EL (cell line): ENCODE measurements at regions not wholly inside any gene's neighbourhood (a gene's known extent, or its start where the extent isn't known, plus 50 kb on each side); places are given as distances from the start of the nearest gene placed in this dataset.
A peak's percentile ranks its signal among the peaks of the same experiment; 100 is the strongest.

Source experiments
- DNase-seq: peaks from one replicate; pipeline ENCODE4 v3.0.0-alpha.2; 2016

DNA sequence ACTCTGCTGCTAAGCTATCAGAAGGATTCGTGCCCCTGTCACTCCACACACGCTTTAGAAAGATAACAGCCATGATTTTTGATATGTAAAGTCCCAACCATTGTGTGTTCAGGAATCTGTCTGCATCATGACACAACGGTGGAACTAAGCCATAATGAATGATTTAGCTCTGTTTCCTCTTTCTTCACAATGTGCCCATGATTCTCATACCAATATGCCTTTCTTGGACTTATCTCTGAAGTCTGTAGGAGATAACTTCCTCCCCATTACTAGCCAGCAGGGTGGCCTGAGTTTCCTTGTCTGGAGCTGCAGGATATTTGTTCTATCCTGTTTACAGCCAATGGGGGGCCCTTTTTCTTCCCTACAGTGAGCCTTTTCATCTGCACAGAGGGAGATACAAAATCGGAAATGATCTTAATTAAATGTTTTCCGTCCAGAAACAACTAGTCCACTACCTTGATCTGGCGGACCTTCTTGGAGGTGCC is 511.7 kb downstream of the USP25 start:
- DNase-seq: no peak

DNA sequence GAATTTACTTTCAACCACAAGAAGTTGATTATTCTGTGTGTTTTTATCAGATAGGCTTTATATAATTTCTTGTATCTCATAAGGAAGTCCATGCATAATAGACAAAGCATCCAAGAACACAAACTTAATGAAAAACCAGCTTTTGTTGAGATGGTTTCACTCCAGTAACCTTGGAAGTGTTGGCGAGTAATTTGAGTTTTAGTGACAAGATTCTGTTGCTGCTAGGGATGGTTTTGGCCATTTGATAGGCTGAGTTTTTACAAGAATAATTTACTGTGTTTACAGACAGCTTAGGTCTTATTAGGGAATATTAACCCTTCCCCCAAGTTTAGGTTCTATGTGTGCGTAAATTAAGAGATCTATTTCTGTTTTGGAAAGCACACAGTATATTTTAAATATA is 513.6 kb downstream of the USP25 start:
- DNase-seq: no peak

DNA sequence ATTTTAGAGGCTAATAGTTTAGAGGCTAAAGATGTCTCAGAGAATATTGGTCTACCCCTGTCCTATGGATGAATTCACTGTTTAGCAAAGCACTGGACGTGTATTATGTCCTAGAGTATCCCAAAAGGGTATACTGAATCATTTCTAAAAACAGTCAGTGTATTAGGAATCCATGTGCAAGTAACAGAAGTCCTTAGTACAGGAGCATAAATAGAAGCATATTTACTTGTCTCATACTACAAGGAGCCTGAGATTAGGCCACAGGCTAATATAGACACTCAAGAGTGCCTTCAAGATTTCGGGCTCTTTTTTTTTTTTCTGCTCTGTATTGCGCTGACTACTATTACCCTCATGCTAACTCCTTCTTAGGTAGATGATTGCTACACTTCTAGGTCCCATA is 518.9 kb downstream of the USP25 start:
- DNase-seq: no peak

DNA sequence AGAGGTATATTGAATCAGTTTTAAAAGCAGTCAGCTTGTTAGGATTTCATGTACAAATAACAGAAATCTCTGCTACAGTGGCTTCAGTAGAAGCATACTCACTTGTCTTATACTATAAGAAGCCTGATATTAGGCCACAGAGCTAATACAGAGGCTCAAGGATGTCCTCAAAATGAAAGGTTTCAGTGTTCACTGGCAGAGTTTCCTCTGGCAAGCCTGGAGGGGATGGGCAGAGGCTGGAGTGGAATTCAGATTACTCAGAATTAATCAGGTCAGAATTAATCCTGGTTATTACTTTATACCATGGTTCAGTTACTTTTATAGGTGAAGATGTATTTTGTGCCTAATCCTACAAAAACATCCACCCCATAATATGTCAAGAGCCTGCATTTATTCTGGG is 520.5 kb downstream of the USP25 start:
- DNase-seq: no peak

DNA sequence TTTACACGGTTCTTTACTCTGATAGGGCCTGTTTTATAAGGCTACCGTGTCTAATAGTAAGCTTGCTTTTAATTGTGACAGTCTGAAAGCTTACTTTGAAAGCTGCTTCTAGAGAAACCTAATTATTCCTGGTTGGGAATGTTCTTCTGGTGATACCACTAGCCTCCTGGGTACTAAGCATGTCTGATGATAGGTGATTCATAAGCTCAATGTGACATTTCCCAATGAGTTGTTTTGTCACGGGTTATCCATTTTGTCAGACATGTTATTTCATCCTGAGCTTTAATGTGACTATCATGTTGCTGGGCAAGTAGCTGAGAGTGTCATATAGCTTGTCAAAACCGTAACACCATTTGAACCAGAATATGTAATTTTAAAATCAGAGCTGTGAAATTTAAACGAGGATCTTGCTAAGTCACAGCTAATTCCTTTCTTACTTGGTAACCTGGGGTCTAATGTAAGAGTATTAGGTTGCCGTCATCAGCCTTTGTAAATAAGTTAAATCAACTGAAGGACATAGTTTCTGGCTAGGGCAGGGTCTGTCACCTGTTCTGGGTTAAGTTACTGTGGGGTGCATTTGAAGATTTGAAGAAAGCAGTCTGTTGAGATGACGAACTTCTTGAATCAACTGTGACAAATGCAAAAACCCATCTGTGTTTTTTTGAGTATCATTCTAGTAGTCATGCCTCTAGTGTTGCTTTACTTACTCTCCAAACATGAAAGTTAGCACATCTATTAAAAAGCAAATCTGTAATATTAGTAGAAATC is 529.2 kb downstream of the USP25 start:
- DNase-seq: no peak

DNA sequence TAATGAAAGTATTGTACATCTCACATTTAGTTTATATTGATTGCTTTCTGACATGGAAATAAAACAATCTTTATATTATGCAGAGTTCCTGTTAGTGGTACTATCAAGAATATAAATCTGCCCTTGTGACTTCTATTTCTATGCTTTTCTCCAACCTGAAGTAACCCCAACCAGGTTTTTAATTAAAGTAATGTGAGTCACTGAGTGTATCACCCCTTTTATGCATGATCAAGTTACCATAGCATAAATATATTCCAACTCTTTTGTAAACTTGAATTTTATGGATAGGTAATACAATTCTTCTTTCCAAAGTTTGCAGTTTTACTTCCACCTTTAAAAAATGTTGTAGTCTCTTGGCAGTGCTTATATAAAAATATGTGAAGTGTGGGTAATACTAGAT is 532.3 kb downstream of the USP25 start:
- DNase-seq: no peak

DNA sequence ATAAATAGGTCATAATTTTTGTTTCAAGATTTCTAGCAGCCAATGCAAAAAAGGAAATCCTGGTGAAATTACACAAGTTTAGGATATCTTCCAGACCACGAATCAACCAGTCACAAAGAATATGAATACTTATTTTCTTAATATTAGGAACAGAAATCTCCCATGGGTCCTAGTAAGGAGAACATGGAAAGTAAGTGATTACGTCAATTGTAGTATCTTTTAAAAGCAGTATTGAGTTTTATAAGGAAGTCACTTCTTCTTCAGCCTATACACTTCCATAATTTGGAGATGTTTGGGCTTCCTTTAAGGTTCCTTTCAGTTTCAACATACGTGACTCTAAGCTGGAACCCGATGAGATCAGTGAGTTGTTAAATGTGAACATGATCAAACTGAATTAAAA is 534.5 kb downstream of the USP25 start:
- DNase-seq: no peak

DNA sequence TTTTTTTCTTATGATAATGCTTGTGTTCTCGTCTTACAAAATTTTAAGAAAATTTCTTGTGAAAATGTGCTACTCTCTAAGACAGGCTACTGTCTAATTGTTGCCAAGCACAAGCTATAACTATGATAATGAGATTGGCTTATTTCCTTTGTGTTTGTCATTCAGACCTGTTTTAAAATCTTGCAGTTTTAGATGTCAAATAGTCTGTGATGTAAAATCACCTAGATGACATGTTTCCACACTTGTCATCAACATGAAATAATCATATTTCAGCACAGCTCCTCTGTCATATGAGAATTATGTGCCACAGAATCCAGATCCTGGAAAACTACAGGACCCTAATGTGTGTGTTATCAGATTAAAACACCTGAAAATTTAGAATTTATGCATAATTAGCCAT is 539.7 kb downstream of the USP25 start:
- no peak for DNase-seq

DNA sequence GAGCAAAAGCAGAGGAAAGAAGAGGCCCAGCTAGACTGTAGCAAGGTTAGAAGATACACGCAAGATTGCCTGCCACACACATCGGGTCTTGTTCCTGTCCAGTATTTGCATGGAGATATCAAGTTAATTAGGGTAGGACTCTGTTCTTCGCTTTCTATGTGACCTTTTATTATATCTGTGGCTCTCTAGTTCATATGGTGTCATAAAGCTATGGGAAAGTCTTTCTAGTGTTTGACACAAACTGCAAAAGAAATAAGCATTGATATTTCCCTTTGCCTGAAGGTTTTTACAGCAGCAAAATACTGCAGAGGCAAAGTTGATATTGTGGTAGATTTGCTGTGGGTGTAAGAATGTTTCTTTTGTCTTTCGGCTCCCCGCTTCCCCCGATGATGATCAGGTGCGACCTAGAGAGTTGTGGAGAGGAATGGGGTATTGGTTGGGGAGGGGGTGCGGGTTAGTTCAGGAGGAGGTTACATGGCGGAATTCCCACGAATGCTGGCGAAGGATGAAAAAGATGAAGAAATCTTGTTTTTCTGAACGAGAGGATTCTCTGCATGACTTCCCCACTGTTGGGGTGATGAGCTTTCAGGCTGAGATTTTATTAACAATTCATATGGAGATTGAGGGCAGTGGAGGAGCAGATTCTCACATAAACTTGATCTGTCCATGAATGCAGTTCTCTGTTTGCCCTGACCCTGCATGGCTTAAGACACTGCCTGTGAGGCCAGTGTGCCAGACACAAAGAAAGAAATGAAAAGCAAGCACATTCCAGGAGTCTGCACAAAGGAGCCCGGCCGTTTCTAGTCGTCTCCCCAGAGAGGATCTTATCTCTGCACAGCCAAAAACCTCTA is 550.2 kb downstream of the USP25 start:
- DNase-seq: peak; percentile 35

DNA sequence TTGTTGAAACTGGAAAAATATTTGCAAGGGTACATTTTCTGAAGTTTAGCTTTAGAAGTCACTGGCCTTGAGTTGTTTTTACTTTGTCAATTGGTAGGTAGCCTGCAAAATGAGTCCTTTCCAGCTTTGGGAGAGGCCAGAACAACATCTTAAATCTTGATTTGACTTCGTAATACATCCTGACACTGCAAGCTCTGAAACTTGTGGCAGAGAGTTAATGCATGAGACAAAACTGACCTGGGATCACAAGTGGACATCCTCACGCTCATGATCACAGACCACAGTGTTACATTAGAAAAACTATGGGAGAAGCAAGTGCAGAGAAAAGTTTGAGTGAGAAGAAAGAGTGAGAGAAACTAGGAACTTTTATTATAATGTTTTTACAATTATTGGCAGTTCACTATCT is 550.9 kb downstream of the USP25 start:
- no peak for DNase-seq

DNA sequence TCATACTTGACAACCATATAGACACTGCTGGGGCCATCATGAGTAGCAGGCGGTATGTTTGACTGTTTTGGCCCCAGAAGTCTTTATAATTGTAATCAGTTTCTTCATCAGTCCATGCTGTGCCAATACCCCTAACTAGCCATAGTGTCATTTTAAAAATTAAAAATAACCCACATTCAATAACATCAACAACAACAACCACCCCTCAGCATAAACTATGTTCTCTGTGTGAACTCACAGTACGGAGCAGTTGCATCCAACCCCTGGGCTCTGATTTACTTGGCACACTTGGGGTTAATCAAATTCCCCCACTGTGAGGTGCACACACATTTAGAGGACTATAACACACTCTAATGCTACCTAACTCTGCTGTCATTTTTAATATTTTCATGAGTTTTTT is 553.7 kb downstream of the USP25 start:
- no peak for DNase-seq

DNA sequence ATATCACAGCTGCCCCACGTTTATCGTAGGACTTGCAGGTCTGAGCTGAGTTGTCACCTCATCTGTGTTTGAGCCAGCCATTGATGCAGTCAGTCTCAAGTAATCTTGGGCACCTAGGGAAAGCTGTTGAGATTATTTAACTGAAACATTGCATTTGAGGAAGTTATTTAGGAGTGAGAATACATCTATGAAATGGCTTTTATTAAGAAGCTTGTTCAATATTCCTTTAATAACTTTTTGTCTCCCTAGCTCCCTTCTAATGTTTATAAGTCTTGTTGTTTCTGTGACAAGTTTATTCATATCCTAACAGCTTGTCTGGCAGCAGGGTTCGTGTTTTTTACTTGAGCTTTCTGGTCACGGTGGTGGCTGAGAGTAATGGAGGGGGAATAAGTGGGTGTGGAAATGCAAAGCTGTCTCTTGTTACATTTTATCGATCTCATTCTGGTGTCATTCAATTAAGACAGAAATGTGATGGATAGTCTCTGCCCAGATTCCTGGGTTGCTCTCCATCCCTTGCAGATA is 555.9 kb downstream of the USP25 start:
- DNase-seq: no peak

DNA sequence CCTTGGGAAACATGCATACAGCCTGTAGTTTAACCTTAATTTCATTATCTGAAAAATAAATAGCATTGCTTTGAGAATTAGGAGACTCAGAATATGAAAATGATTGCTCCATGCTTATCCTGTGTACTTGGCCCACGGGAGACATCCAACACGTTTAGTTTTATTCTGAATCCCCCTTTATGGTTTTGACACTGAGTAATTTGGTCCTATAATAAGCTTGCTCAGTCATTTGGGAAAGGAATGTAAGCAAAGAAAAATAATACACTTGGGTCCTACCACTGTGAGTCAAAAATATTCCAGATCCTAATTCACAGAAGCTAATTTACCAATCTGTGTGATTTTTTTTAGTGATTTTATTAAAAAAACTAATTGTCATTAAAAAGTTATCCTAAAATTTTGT is 557.3 kb downstream of the USP25 start:
- DNase-seq: no peak

DNA sequence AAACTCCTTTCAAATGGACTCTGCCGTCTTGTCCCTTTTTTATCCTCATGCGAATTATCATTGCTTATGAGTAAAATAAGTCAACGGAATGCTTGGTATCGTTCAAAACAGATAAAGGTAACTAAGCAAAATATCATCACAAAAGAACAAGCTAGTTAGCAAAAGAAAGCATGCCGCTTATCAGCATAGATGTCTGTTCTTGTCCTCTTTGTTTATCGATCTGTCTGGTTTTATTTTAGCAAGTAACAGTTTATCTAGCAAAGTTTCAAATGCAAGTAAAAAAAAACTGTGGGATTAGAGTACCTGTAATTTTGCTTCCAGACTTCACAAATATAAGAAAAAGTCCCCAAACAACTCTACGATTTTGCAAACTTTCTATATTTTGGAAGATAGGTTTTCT is 561.5 kb downstream of the USP25 start:
- DNase-seq: no peak

DNA sequence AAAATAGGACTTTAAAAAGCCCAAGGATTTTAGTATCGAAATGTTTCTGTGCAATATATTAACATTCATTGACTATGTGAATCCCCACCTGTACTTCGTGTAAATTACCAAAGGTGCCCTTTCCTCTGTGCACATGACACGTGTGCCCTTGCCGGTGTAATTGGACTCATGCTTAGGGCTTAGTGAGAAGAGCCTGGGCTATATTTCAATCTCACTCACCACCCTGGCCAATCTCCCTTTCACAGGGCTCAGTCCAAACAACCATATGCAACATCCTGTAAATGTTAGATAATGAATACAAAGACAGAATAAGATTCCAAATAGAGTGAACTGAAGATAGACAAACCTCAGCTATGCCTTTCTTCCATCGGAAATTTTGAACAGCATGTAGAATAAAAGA is 564.3 kb downstream of the USP25 start:
- DNase-seq: no peak

DNA sequence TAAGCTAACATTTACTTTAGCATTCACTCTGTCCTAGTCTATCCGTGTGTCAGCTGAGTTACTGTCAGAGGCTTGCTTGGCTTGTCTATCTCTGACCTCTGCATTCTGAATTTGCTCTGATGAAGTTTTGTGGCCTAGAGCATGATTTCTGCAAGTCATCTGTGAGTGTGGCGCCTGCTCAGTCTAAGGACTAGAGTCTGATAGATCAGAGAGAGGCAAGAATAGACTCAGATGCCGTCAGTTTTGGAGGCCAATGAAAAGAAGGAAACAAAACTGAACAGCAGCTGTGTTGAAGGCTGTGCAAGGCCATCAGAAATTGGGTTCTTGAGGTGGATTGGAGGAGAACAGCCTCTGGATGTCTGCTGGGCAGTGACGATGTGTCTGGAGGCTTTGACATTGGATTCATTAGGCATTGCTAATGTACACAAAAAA is 573.1 kb downstream of the USP25 start:
- peak; percentile 9 for DNase-seq

DNA sequence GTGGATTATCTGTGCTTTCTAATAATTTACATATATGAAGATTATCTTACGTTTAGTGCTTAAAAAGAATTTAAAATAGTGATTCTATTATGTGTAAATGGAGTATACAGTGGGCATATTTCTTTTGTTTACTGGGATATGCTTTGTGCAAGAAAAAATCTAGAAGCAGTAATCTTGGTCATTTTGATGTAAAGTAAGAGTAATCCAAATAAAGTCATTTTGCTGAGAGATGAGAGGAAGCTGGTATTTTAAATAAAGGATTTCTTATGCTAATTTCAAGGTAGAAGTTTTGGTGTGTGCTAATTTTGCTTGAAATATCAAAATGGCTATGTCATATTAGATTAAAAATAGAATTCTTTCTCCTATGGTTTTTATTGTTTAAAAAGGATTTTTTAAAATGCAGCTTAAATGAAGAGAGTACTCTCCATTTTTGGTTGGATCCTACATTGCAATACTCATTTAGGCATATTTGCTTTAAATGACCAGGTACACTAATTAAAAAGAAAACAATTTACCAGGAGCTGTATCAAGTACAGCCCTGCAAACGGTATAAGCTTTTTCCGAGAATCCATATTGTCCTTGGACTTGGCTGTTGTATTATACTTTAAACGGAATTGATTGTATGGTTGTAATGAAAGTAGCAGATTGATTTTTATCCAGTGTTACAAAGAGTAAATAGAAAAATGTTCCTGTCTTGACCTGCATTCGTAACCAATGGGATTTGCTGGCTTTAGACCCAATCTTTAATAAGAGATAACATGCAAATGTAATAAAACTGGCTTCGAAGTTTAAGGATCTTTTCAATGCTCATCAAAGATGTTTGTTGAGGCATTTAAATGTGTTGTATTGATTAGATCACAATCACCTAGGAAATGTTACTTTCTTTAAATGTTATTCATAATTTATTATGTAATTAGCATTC is 574.7 kb downstream of the USP25 start:
- DNase-seq: no peak

DNA sequence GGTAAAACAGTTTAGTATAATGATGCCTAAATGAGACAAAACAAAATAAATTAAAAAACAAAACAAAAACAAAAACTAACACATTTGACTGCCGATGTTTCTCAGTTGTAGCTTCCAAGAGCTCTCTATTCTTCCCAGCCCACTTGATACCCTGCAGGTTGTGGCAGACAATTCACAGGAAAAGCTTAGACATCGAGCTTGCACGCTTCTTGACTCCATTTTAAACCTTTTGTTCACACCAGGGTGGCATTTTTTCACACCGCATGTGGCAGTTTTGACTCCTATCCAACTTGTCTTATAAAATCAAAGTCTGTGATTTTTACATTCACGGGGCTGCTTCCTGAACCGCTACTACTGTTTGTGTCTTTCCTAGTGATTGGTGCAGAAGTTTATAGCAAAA is 575.9 kb downstream of the USP25 start:
- DNase-seq: no peak

DNA sequence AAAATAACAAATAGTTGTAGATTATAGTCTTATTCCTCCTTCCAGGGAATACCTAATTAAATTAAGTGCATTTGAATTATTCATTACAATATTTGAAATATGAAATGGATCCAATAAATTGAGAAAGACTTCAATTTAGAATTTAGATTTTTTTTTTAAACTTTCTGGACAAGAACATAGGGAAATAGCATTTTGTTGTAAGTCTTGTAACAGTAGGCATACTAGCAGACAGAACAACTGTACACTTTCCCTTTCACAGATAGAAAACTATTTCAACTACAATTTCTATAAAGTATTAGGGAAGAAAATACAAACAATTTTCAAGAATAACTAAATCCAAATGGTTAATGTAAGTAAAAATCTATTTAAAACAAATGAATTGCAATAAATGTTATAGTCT is 577.5 kb downstream of the USP25 start:
- no peak for DNase-seq

DNA sequence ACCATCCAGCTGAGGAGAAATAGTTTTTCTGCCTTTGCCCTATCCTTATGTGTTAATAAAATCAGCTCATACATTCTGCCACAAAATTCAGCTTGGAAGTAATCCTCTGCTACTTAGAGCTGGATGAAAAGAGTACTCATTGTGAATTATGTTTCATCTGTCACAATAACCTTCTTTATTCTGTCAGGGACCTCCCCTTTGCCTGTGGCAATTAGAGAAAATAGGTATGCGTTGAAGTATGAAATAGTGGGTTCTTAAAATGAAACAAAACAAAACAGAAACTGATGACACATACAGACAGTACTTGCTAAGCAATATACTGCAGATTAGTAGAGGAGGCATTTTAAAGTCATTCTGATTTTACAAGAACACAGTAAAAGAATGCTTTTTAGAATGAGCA is 578.5 kb downstream of the USP25 start:
- peak; percentile 4 for DNase-seq

DNA sequence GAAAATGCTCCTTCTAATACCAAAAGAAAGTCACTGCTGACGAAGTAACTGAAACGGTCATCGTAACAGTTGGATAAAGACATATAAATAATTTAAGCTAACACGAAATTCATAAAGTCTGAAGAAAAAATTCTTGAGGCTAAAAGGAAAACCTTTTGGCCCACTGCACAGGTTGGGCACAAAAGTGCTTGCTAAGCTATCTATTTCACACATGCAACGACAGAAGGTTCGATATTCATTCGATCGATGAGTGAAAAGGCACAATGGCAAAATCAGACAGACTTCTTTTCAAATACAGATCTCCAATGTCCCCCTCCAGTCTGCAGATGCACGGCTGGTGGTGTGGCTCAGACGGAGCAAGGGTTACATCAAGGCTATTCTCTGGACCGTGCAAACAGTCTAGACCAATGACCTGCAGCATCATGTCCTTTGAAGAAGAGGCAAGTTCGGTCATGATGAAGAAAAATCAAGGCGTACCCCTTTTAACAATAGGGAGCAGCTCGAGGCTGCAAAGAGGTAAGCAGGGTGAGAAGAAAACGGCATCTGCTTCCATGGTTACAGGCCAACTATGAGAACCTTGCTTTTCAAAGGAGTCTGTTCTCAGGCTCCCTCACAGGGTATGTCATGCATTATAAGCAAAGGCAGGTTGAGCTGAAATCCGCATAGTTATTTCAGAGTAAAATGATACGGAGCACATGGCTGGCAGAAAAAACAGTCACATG is 579.6 kb downstream of the USP25 start:
- no peak for DNase-seq

DNA sequence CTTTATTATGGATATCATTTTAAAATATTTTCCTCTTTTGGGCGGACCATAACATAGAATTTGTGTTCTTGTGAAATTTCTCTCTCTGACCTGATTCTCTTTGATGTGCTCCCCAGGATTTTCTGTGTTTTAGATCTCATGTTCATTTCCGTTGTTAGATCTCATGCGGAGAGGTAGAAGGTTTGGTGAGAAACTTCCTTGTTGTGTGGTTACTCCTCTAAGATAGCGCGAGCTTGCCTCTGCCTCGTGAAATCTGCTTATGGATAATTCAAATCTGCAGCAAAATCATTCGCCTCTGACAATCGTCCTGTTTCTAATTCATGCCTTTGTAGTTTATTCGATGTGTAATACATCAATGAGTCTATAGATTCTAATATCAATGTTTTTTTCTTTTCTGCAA is 580.4 kb downstream of the USP25 start:
- DNase-seq: no peak
